ENCODE measurements at regions not wholly inside any gene's neighbourhood (a gene's known extent, or its start where the extent isn't known, plus 50 kb on each side); places are given as distances from the start of the nearest gene placed in this dataset.
"Not testable (repeated sequence)": the region's sequence is repeated elsewhere in the genome, so short reads cannot be mapped to it uniquely, and the experiment has no call there.

- no peak for DNase-seq
These were observed 239.8 kb downstream of the COG6 start for GRCh38 chr13:39895254-39895653.

- DNase-seq, result no peak
These were observed 242.2 kb downstream of the COG6 start for GRCh38 chr13:39897636-39898035.

- no peak for DNase-seq
These were observed 244.8 kb downstream of the COG6 start for GRCh38 chr13:39900106-39900750.

DNA sequence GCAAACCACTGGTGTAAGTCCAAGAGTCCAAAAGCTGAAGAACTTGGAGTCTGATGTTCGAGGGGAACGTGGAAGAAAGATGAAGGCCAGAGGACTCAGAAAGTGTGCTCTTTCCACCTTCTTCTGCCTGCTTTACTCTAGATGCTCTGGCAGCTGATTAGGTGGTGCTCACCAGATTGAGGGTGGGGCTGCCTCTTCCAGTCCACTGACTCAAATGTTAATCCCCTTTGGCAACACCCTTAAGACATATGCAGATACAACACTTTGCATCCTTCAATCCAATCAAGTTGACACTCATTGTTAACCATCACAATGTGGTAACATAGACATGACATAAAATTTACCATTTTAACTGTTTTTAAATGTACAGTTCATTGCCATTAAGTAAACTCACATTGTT is 249.5 kb downstream of the COG6 start:
- no peak for DNase-seq

- DNase-seq, result no peak
These were observed 254.2 kb downstream of the COG6 start for GRCh38 chr13:39909634-39910033.

DNA sequence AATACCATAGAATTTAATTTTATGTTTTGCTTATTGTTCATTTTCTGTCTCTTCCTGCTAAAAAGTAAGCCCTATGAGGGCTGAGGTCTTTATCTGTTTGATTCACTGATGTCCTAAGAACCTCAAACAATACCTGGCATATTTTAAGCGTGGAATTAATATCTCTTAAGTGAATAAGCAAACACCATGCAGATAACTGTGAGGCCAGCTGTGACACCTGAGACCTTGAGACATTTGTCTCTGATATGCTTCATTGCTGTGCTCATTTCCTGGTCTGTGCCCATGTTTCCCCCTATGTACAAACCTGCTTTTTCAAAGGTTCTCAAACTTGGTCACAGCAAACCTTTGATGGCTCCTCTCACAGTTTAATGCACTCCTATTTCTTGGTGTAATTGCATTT is 254.6 kb downstream of the COG6 start:
- no peak for DNase-seq

DNA sequence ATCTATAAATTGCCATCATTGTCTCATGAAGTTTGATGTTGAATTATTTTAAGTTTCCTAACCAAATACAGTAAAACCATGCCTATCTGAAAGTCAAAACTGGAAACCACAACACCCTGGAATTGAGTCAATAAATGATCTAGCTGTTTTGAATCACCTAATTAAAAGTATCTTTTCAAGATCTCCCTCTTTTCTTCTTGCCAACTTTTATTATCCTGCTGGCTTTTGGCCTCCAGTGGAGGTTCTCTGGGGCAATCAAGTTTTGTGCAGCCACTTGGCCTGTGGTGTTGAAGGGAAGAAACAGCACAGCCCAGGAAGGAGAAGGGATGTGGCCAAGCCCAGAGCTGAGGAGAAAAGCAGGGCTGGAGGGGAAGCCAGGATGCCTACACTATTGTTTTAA is 255.4 kb downstream of the COG6 start:
- no peak for DNase-seq

- no peak for DNase-seq
These were observed 257.9 kb downstream of the COG6 start for GRCh38 chr13:39913339-39913738.

DNA sequence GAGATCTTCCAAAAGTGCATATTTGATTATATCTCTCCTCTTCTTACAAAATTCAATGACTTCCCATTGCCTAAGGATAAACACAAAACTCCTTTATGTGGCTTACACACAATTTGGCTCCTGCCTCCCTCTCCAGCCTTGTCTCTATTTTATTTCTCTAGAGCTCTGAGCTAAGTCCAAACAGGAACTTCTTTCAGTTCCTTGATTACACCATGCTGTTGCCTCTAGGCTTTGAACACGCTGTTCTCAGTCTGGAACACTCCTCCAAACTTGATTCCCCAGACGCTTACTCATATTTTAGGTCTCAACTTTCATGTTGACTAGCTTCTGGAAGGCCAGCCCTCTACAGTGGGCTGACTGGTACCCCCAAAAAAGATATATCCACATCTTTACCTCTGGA is 258.5 kb downstream of the COG6 start:
- DNase-seq, result no peak

GRCh38 chr13:39915418-39915817 is 260.0 kb downstream of the COG6 start:
- no peak for DNase-seq

DNA sequence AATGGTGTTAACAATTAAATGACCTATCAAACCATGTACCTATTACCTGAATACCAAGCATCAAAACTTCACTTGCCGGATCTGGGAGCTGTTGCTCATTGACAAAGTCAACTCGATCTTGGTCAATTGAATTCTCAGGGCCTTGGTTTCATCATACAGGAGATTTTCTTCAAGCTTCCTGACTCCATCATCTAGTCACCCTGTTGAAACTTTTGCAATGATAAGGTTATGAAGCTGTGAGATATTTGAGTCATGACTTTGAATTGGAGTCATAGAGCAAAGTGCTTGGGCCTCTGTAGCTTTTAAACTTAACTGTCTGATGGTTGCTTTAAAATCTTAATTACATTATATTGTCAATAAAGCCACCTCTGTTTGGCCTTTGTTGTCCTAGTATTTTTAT is 260.9 kb downstream of the COG6 start:
- DNase-seq, result no peak

DNA sequence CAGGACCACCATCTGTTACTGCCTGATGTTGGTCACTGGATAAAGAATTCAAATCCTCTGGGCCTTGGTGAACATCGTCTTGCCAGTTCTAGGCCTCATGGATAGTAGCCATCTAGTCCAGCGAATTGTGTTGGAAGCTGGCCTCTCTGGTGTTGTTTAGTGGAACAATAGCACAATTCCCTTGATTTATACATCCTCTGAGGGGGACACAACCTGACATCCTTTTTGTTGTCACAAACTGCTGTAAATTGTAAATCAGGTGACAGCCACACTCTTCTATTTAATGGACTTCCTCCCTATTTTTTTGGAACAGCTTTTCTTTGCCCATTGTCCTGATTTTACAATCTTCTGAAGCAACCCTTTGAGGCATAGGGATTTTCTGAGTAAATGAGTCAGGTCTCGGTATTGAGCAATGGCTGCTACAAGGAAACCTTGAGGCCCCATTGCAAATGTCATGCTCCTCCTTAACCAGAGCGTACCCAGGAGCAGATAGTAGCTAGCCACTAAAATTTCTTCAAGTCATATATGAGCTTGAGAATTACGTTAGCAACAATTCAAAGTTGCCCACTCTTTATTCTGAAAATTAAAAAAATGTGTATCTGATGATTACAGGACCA is 263.3 kb downstream of the COG6 start:
- DNase-seq, result no peak

- no peak for DNase-seq
These were observed 265.2 kb downstream of the COG6 start for GRCh38 chr13:39920613-39921012.

DNA sequence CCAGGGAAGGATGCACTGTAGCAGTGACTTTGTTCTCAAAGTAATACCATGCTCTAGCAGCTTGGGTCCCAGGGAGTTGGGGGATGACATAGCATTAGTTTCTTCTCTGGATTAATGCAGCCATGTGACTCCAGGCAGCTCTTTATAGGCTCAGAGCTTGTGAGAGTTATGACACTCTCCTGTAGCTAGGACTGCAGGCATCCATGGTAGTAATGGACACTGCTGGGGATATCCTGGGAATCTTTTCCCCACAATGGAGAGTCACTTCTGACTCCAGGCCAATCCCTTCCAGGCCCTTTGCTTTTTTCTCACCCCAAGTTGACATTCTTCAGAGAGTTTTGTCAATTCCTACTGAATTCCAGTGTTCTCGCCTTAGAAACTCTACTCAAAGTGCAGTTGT is 270.9 kb downstream of the COG6 start:
- no peak for DNase-seq

DNA sequence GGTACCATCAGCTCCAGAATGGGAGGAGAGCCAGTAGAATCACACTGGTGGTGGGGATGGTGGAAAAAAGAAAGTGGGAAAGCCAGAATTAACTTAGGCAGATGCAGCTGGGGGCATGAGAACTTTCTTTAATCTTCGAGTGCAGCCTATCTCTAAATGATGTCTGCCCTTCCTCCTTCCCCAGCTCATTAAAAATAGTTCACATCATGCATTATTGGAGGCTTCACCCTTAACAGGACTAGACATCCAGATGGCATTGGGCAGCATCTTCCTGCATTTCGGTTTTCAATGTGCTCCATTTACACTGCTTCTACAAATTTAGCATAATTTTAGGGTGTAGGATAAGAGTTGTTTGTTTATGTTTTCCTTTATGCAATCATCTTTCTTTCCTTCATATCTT is 272.8 kb downstream of the COG6 start:
- DNase-seq, result no peak

DNA sequence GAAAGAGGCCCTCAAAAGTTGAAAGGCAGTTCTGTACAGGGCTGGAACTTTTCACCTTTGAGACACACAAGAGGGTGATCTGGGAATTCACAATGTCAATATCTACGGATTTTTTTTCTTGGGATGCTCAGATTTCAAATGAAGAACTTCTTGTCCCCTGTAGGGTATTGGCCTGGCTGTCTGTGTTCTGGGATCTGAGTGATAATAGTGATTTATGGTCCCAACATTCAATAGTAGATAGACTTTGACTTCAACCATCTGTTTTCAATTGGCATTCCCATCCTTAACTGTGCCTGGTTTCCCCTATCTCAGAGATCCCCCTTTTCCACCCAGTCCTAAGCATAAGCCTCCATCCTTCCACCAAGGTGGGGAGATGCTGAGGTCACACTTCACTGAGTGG is 274.1 kb downstream of the COG6 start:
- DNase-seq, result no peak

DNA sequence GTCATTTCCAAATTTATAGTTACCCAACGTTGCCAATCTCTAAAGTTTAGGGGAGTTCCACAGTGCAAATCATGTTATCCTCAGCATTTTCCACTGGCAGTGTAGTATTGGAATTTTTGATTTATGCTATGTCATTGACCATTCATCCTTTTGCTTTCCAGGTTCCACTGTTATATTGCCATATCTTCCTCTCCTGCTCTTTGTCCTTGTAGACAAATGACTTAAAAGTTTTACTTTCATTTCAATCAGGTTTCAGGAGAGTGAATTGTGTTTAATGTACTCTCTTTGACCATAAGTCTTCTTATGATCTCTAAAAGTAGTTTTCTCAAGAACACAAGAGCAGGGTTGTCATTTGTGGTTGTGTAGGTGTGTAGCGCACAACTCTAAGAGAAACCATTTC is 274.6 kb downstream of the COG6 start:
- DNase-seq, result no peak

DNA sequence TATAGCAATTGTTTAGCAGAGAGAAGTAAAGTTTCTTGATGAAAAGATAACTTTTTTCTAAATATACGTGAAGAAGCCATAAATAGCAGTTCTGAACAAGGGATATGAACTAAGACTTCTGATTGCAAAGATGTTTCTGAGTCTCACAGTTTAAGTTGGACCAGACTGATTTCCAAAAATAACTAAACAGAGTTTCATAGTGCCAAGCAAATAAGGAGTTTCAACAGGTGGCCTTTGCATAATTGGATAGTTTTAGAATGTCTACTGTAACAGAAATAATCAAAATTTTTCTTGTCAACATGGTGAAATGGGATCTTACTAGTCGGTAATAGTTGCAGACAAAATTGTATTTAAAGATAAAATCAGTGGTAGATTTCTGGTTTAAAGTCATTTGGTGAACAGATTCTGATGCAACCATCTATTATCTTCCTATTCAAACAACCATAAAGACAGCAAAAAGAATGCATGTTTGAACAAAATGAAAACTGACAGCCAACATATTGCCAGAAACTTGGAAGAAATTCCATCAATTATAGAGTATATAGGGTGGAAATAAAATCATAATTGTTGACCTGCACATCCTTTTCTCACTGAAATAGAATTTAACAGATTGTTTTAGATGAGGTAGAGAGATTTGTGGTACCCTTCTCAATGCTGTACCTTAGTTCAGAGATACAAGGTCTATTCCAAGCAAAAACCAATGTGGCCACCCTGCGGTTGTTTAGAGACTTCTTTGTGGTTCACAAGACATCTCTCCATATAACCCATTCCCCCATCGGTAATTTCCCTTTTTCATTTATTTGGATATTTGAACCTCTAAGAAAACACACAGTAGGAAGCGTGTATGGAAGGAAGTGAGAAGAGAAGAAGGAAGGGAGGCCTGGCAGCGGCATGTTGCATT is 275.3 kb downstream of the COG6 start:
- DNase-seq, result no peak

DNA sequence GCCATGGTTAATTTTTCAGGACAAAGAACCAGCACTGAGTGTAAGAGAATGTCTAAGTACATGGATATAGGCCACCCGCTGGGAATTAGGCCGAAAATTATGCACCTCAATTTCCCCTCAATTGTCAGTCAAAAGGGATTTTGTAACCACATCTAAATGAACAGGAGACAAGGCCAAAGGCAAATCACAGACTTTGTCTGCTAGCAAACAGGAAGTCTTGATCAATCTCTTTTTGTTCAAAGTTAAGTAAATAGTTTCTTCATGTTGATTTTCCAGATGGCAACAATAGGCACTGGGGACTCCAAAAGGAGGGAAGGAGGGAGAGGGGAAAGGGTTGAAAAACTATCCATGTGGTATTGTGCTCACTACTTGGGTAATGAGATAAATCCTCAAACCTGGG is 276.0 kb downstream of the COG6 start:
- DNase-seq, result no peak

GRCh38 chr13:39932514-39932913 is 277.1 kb downstream of the COG6 start:
- DNase-seq, result not testable (repeated sequence)

DNA sequence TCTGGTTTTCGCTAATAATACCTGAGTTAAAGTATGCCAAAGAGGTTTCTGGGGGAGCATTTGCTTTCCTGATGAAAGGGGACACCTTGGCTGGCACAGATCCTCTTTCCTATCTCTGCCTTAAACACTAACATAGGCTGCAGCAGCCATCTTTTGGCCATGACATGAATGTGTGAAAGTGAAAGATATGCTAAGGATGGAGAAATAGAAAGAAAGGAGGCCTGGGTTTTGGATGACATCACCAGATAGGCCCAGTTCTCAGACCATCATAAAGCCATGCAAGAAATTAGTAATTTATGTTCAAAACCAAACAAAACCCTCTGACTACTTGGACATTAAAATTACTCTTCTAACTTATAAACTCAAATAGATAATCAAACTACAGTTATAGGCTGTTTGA is 279.7 kb downstream of the COG6 start:
- no peak for DNase-seq

- DNase-seq, result no peak
These were observed 283.1 kb downstream of the COG6 start for GRCh38 chr13:39938596-39938995.

DNA sequence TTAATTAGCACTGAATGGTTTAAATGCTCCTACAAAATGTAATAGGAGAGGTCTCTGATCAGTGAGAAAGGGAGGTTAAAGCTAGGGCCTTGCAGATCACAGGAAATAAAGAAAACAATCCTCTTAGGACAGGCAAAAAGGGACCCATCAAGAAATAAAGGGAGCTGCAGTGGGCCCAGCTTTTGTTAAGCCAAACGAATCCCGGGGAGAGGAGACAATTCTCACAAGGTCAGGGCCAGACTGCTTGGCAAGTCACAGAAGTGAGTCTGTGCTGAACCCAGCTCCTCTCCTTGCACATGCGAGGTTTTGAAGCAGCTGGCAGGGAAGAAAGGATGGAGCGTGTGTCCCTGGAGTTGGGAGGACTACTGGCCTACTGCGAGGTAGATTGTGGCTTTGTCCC is 285.8 kb downstream of the COG6 start:
- no peak for DNase-seq

DNA sequence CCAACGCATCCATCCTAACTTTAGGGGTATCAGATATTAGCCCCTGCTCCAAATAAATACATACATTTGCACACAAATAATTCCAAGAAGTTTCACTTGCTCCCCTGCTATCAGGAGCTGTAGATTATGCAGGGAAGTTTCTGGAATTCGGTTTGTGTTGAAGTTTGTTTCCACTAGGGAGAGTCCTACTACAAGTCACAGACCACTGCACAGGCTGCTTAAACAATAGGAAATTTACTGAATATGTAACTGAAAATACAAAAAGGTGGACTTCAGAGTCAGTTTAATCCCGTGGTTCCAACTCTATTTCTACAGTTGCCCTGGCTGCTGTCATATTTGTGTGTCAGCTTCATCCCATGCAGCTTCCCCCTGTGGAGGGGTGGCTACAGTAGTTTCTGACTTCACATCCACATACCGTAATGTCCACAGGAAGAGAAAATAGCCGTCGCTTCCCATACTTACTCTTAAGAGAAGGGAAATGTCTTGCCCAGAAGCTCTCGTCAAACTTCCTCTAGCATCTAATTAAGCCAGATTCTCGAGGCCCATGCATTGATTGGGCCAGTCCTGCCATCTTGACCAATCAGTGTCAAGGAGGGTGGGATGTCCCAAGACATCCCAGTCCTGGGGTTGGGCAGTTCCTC is 286.6 kb downstream of the COG6 start:
- no peak for DNase-seq
